ENCODE measurements at regions not wholly inside any gene's neighbourhood (a gene's known extent, or its start where the extent isn't known, plus 50 kb on each side); places are given as distances from the start of the nearest gene placed in this dataset.

DNA sequence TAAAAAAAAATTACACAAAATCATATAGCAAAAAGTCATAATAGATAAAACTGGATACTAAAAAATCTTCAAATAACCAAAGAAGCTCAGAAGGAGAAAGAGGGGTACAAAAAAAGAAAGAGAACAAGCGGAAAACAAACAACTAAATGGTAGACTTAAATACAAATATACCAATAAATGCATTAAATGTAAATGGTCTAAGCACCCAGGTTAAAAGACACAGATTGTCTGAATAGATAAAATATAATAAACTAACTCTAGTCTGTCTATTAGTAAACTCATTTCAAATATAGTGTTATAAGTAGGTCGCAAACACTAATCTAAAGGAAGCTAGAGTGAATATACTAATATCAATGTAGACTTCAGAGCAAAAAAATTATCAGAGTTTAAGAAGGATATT lies 357.4 kb downstream of the METTL4 start:
- TF ChIP-seq, protein P1, sequence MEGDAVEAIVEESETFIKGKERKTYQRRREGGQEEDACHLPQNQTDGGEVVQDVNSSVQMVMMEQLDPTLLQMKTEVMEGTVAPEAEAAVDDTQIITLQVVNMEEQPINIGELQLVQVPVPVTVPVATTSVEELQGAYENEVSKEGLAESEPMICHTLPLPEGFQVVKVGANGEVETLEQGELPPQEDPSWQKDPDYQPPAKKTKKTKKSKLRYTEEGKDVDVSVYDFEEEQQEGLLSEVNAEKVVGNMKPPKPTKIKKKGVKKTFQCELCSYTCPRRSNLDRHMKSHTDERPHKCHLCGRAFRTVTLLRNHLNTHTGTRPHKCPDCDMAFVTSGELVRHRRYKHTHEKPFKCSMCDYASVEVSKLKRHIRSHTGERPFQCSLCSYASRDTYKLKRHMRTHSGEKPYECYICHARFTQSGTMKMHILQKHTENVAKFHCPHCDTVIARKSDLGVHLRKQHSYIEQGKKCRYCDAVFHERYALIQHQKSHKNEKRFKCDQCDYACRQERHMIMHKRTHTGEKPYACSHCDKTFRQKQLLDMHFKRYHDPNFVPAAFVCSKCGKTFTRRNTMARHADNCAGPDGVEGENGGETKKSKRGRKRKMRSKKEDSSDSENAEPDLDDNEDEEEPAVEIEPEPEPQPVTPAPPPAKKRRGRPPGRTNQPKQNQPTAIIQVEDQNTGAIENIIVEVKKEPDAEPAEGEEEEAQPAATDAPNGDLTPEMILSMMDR (IDR thresholded peaks at IDR 0.05; ENCODE audit: insufficient read depth, low read depth, low read length), result no peak
- TF ChIP-seq EZH2 (IDR thresholded peaks at IDR 0.05; ENCODE audit: insufficient read depth, low read length), result no peak

Measured in astrocyte (in vitro differentiated cells and primary cell).